IMR-90 (cell line): ENCODE measurements at regions not wholly inside any gene's neighbourhood (a gene's known extent, or its start where the extent isn't known, plus 50 kb on each side); places are given as distances from the start of the nearest gene placed in this dataset.

ENCODE experiments used
- ATAC-seq: fragments of 200-7000 bp; cut with Tn5 transposase; 2 replicates; pipeline ENCODE4 v1.9.1; 2020; ENCODE audit warnings: low read depth, mild to moderate bottlenecking, moderate library complexity
- BruUV-seq: library from RNA; stranded (reverse); fragments of 400-500 nt; replicated peaks from 2 replicates; lab custom pipeline; 2021; lab: Mats Ljungman, UMichigan
- CTCF ChIA-PET: fragments of 300-600 bp; formaldehyde crosslinking; extraction: SDS; loops from one replicate; lab custom pipeline; 2021; ENCODE audit warnings: antibody characterized with exemption; lab: Yijun Ruan, JAX
- POLR2A ChIA-PET: fragments of 300-600 bp; sonication (Branson Sonifier 250); formaldehyde crosslinking; loops from one replicate; lab custom pipeline; 2022; ENCODE audit warnings: antibody characterized with exemption; ENCODE audit not compliant: unreplicated experiment; lab: Charles Lee
- DNase-seq: peaks from one replicate; pipeline ENCODE4 v3.0.0; 2013
- H2AFZ ChIP-seq: replicated peaks from 2 replicates; pipeline ENCODE3; 2013; ENCODE audit warnings: low read length, mild to moderate bottlenecking; ENCODE audit not compliant: poor library complexity
- H2AK5ac ChIP-seq: 2 replicates; pipeline ENCODE4 v1.6.1; 2013; ENCODE audit warnings: low read depth, low read length, inconsistent platforms
- H2AK9ac ChIP-seq: replicated peaks from 2 replicates; pipeline ENCODE3; 2013; ENCODE audit warnings: mild to moderate bottlenecking, low read depth, low read length, moderate library complexity; ENCODE audit not compliant: poor library complexity
- H2BK120ac ChIP-seq: 2 replicates; pipeline ENCODE4 v1.6.1; 2013; ENCODE audit warnings: low read depth, low read length, inconsistent platforms
- H2BK15ac ChIP-seq: 3 replicates; pipeline ENCODE4 v1.6.1; 2013; ENCODE audit warnings: low read depth, low read length, inconsistent platforms
- H2BK20ac ChIP-seq: 2 replicates; pipeline ENCODE4 v1.6.1; 2013; ENCODE audit warnings: low read depth, mild to moderate bottlenecking, inconsistent platforms, low read length, moderate library complexity
- H2BK5ac ChIP-seq: 2 replicates; pipeline ENCODE4 v1.6.1; 2013; ENCODE audit warnings: mild to moderate bottlenecking, low read depth, low read length, inconsistent platforms; ENCODE audit not compliant: poor library complexity, severe bottlenecking
- H3K14ac ChIP-seq: replicated peaks from 2 replicates; pipeline ENCODE4 v1.6.1; 2013; ENCODE audit warnings: low read depth, low read length, inconsistent platforms
- H3K18ac ChIP-seq: 2 replicates; pipeline ENCODE4 v1.6.1; 2013; ENCODE audit warnings: low read depth, low read length, control low read depth
- H3K23ac ChIP-seq: 2 replicates; pipeline ENCODE4 v1.6.1; 2013; ENCODE audit warnings: low read depth, low read length, inconsistent platforms
- H3K27ac ChIP-seq: 2 replicates; pipeline ENCODE4 v1.5.1; 2013; ENCODE audit warnings: mild to moderate bottlenecking, control low read depth, low read length; ENCODE audit not compliant: insufficient read depth
- H3K27me3 ChIP-seq: 2 replicates; pipeline ENCODE4 v1.6.1; 2013; ENCODE audit warnings: low read length; ENCODE audit not compliant: control insufficient read depth, insufficient read depth
- H3K36me3 ChIP-seq: 2 replicates; pipeline ENCODE4 v1.6.1; 2013; ENCODE audit warnings: low read length, mixed read lengths; ENCODE audit not compliant: control insufficient read depth, insufficient read depth
- H3K4ac ChIP-seq: 2 replicates; pipeline ENCODE4 v1.6.1; 2013; ENCODE audit warnings: low read depth, low read length, inconsistent platforms
- H3K4me1 ChIP-seq: 2 replicates; pipeline ENCODE4 v1.6.1; 2013; ENCODE audit warnings: low read length, mixed read lengths; ENCODE audit not compliant: control insufficient read depth, insufficient read depth
- H3K4me2 ChIP-seq: 2 replicates; pipeline ENCODE4 v1.6.1; 2013; ENCODE audit warnings: low read depth, mild to moderate bottlenecking, control low read depth, low read length, moderate library complexity
- H3K4me3 ChIP-seq: 2 replicates; pipeline ENCODE4 v1.5.1; 2013; ENCODE audit warnings: low read depth, mild to moderate bottlenecking, control low read depth, low read length, moderate library complexity; ENCODE audit not compliant: insufficient read depth
- H3K56ac ChIP-seq: 2 replicates; pipeline ENCODE4 v1.6.1; 2013; ENCODE audit warnings: low read length, inconsistent platforms; ENCODE audit not compliant: insufficient read depth; ENCODE audit errors: extremely low read depth
- H3K79me1 ChIP-seq, 2 experiments: 2 replicates each; pipeline ENCODE4 v1.6.1; 2013; ENCODE audit warnings: low read length in 2 of 2, inconsistent platforms in 1 of 2, low read depth in 1 of 2
- H3K9ac ChIP-seq: 2 replicates; pipeline ENCODE4 v1.6.1; 2013; ENCODE audit warnings: low read depth, low read length, control low read depth
- H3K9me1 ChIP-seq: 2 replicates; pipeline ENCODE4 v1.6.1; 2013; ENCODE audit warnings: low read length, inconsistent platforms; ENCODE audit not compliant: insufficient read depth
- H3K9me3 ChIP-seq: 2 replicates; pipeline ENCODE4 v1.6.1; 2013; ENCODE audit warnings: low read length; ENCODE audit not compliant: control insufficient read depth, insufficient read depth
- H4K20me1 ChIP-seq: 2 replicates; pipeline ENCODE4 v1.6.1; 2013; ENCODE audit warnings: low read length, inconsistent platforms; ENCODE audit not compliant: insufficient read depth
- H4K5ac ChIP-seq: 2 replicates; pipeline ENCODE4 v1.6.1; 2013; ENCODE audit warnings: mild to moderate bottlenecking, low read depth, low read length, control low read depth
- H4K8ac ChIP-seq, 2 experiments: 2 replicates each; pipeline ENCODE4 v1.6.1; 2013; ENCODE audit warnings: low read depth in 2 of 2, low read length in 2 of 2, control low read depth in 1 of 2, inconsistent platforms in 1 of 2
- H4K91ac ChIP-seq: 2 replicates; pipeline ENCODE4 v1.6.1; 2013; ENCODE audit warnings: low read depth, low read length, inconsistent platforms; ENCODE audit not compliant: insufficient read depth
- CHD1 ChIP-seq: IDR thresholded peaks from 2 replicates; pipeline ENCODE4 v1.6.1; 2012; ENCODE audit warnings: low read depth, low read length, improper control_type of control experiment
- CTCF ChIP-seq: conservative IDR thresholded peaks from 2 replicates; pipeline ENCODE4 v1.5.1; 2012; ENCODE audit warnings: mild to moderate bottlenecking, low read depth, low read length, improper control_type of control experiment
- MAFK ChIP-seq: IDR thresholded peaks from 2 replicates; pipeline ENCODE4 v1.6.1; 2012; ENCODE audit warnings: low read depth, low read length, improper control_type of control experiment
- POLR2A ChIP-seq: IDR thresholded peaks from 2 replicates; pipeline ENCODE4 v1.6.1; 2012; ENCODE audit warnings: mild to moderate bottlenecking, low read depth, low read length
- RFX5 ChIP-seq: IDR thresholded peaks from 2 replicates; pipeline ENCODE4 v1.8.0; 2012; ENCODE audit warnings: low read depth, mild to moderate bottlenecking, low read length, moderate library complexity
- USF2 ChIP-seq: fragments of 150-350 bp; IDR thresholded peaks from 2 replicates; pipeline ENCODE4 v1.6.1; 2017; ENCODE audit warnings: mild to moderate bottlenecking, antibody characterized with exemption, low read length, low read depth
- WGBS, 2 experiments: methylation state at CpG; one replicate each; pipeline versions ENCODE4 v1.1.5 to v1.1.7; 2013; ENCODE audit warnings: missing lambda C conversion rate in 2 of 2; ENCODE audit not compliant: insufficient read length in 1 of 2; ENCODE audit errors: extremely low coverage in 2 of 2; 5-methylcytosine and 5-hydroxymethylcytosine counted together
- dilution Hi-C: fragments of 300-500 bp; cut with HindIII; formaldehyde crosslinking; loops from one replicate; pipeline ENCODE4 v1.14.3; 2018; ENCODE audit warnings: low sequenced_read_pairs; ENCODE audit not compliant: unreplicated experiment
- in situ Hi-C: fragments of 300-500 bp; cut with MboI; formaldehyde crosslinking; loops from 3 replicates; pipeline ENCODE4 v1.14.3; 2019; ENCODE audit warnings: low sequenced_read_pairs, inconsistent platforms, mixed read lengths
- intact Hi-C: fragments of 100-400 bp; cut with micrococcal nuclease; formaldehyde crosslinking; loops from 2 replicates; pipeline ENCODE4 v1.10.0; 2022

- H3K27me3 ChIP-seq: no peaks in the 10 kb centered on the region
- H3K56ac ChIP-seq: no peak overlapping the region
- DNase-seq (no peak), ATAC-seq (no peak)
- no peak overlapping the region for H3K18ac ChIP-seq
- no peak overlapping the region for H4K5ac ChIP-seq
- no peaks in the 10 kb centered on the region for H3K4me1 ChIP-seq
- no peak overlapping the region for H4K8ac ChIP-seq
- no CpG with 5 or more reads among the region's 2 CpGs for WGBS, 2 experiments
- dilution Hi-C loops: no loop called here
- no peak overlapping the region for H3K27ac ChIP-seq
- in situ Hi-C loops: no loop called here
- H3K4me3 ChIP-seq: no peak overlapping the region
- peaks cover 9% of the 10 kb centered on the region for H3K9me3 ChIP-seq
- H3K9me1 ChIP-seq: no peaks in the 10 kb centered on the region
- TF ChIP-seq RFX5 (no peak), USF2 (no peak), MAFK (no peak), POLR2A (no peak), CHD1 (no peak), CTCF (0 out of 2 replicates have a peak, but pooled peaks have one; percentile 2)
- no peaks in the 10 kb centered on the region for H3K36me3 ChIP-seq
- no peak overlapping the region for H2AFZ ChIP-seq
- no peak overlapping the region for H2AK5ac ChIP-seq
- H3K23ac ChIP-seq: no peak overlapping the region
- no peak overlapping the region for H2BK15ac ChIP-seq
- BruUV-seq: no TSS peak
- H4K20me1 ChIP-seq: no peaks in the 10 kb centered on the region
- no peak overlapping the region for H3K4ac ChIP-seq
- H3K79me1 ChIP-seq: no peaks in the 10 kb centered on the region
- no peak overlapping the region for H2BK120ac ChIP-seq
- POLR2A ChIA-PET: no interaction called here
- no peak overlapping the region for H3K9ac ChIP-seq
- no peak overlapping the region for H3K14ac ChIP-seq
- no peak overlapping the region for H3K4me2 ChIP-seq
- H2AK9ac ChIP-seq: no peak overlapping the region
- CTCF ChIA-PET: no interaction called here
- H2BK20ac ChIP-seq: no peak overlapping the region
- intact Hi-C loops: no loop called here
- H2BK5ac ChIP-seq: no peak overlapping the region
- no peak overlapping the region for H4K91ac ChIP-seq
These were observed 765.6 kb upstream of the GHITM start for GRCh38 chr10:83373671-83374070.
